ENCODE measurements at regions not wholly inside any gene's neighbourhood (a gene's known extent, or its start where the extent isn't known, plus 50 kb on each side); places are given as distances from the start of the nearest gene placed in this dataset.
"Not testable (repeated sequence)": the region's sequence is repeated elsewhere in the genome, so short reads cannot be mapped to it uniquely, and the experiment has no call there.

DNA sequence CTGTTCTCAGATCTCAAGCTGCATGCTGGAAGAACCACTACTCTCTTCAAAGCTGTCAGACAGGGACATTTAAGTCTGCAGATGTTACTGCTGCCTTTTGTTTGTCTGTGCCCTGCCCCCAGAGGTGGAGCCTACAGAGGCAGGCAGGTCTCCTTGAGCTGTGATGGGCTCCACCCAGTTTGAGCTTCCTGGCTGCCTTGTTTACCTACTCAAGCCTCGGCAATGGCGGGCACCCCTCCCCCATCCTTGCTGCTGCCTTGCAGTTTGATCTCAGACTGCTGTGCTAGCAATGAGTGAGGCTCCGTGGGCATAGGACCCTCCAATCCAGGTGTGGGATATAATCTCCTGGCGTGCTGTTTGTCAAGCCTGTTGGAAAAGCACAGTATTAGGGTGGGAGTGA lies 1122.9 kb downstream of the DNAJB9 start:
- peaks cover 0 to 10% of the 10 kb centered on the region in 2 donors for H3K9me3 ChIP-seq (replicated peaks in 1 of 2; ENCODE audit: control insufficient read depth in 1 of 2, insufficient read depth in 1 of 2, low read length in 2 of 2)
- intact Hi-C loops (cut with micrococcal nuclease); H3K36me3 ChIP-seq (replicated peaks in 1 of 2; ENCODE audit: control insufficient read depth in 1 of 2, insufficient read depth in 2 of 2, low read length in 2 of 2); H3K9ac ChIP-seq (ENCODE audit: insufficient read depth, low read length, poor library complexity, severe bottlenecking); H3K4me3 Mint-ChIP-seq; H3K4me1 Mint-ChIP-seq; H3K4me2 ChIP-seq (replicated peaks; ENCODE audit: extremely low read depth, low read length, poor library complexity, severe bottlenecking); DNase-seq; H3K4me1 ChIP-seq (ENCODE audit: control insufficient read depth in 1 of 2, insufficient read depth in 2 of 2, low read length in 2 of 2); H2AFZ ChIP-seq (ENCODE audit: insufficient read depth, low read depth, low read length, poor library complexity, severe bottlenecking); H4K20me1 ChIP-seq (ENCODE audit: insufficient read depth, low read length); H3K79me2 ChIP-seq (ENCODE audit: insufficient read depth, low read length); H3K27ac Mint-ChIP-seq; H3K4me3 ChIP-seq (replicated peaks in 1 of 3; ENCODE audit: low read depth in 2 of 3, low read length in 3 of 3); H3K27me3 ChIP-seq (ENCODE audit: control insufficient read depth in 2 of 2, insufficient read depth in 2 of 2, low read length in 2 of 2); H3K27ac ChIP-seq (ENCODE audit: low read depth in 1 of 2, low read length in 2 of 2); H3K36me3 Mint-ChIP-seq; H3K27me3 Mint-ChIP-seq (ENCODE audit: low read depth in 3 of 3): not testable (repeated sequence)
- H3K9me3 Mint-ChIP-seq: peaks cover 2 to 21% (median 9%) of the 10 kb centered on the region in 7 donors
- 33% methylated on average over 2 of the region's 4 CpGs for WGBS (ENCODE audit: insufficient coverage)

DNA sequence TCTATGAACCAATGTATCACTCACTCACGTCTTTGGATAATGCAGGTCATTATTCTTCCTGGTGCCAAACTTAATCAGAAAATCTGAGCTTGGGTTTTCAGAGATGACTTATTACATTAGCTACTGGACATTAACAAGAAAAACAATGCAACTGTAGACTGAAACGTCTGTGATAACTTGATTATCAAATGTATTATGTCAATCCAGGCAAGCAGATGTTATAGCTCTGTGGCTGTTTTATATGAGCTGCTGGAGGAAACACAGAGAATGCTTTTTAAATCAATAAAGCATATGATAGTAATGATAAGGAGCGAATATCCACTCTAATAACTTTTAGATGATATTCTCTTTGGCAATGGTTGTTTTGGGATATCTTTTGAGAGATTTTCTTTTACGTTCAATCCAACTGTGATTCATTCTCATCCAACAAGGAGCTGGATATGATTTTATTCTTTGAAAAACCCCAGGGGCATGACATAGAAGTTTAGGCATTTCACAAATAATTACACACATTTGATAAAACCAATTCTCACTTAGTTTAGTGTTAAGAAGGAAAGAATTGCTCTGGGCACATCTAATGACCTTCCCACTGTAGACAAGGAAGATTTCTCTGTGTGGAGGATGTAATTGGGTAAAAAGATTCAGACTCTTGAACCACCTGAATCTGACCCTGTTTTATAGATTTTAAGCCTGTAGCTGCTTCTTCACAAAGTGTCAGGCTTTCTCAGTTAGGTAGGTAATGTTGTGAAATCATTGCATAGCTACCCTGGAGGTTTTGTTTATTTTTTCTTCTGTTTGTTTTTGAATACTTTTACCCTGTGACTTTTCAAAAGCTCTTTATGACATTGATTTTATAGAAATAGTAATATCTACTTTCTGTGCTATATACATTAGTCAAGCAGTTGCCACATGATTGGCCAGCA lies 1124.7 kb downstream of the DNAJB9 start:
- Mint-ChIP-seq H3K9me3 (peaks cover 2 to 21% (median 10%) of the 10 kb centered on the region in 7 donors), H3K27me3 (ENCODE audit: low read depth in 3 of 3) (no peaks in the 10 kb centered on the region), H3K4me3 (no peak overlapping the region), H3K4me1 (no peaks in the 10 kb centered on the region), H3K27ac (no peak overlapping the region), H3K36me3 (no peaks in the 10 kb centered on the region)
- Histone ChIP-seq H4K20me1 (ENCODE audit: insufficient read depth, low read length) (no peaks in the 10 kb centered on the region), H3K9ac (ENCODE audit: insufficient read depth, low read length, poor library complexity, severe bottlenecking) (no peak overlapping the region), H3K27ac (ENCODE audit: low read depth in 1 of 2, low read length in 2 of 2) (no peak overlapping the region), H3K4me3 (replicated peaks in 1 of 3; ENCODE audit: low read depth in 2 of 3, low read length in 3 of 3) (no peak overlapping the region), H3K36me3 (replicated peaks in 1 of 2; ENCODE audit: control insufficient read depth in 1 of 2, insufficient read depth in 2 of 2, low read length in 2 of 2) (no peaks in the 10 kb centered on the region), H3K79me2 (ENCODE audit: insufficient read depth, low read length) (no peaks in the 10 kb centered on the region), H3K4me1 (ENCODE audit: control insufficient read depth in 1 of 2, insufficient read depth in 2 of 2, low read length in 2 of 2) (no peaks in the 10 kb centered on the region), H3K27me3 (ENCODE audit: control insufficient read depth in 2 of 2, insufficient read depth in 2 of 2, low read length in 2 of 2) (no peaks in the 10 kb centered on the region), H3K4me2 (replicated peaks; ENCODE audit: extremely low read depth, low read length, poor library complexity, severe bottlenecking) (no peak overlapping the region), H3K9me3 (replicated peaks in 1 of 2; ENCODE audit: control insufficient read depth in 1 of 2, insufficient read depth in 1 of 2, low read length in 2 of 2) (peaks cover 0 to 10% of the 10 kb centered on the region in 2 donors), H2AFZ (ENCODE audit: insufficient read depth, low read depth, low read length, poor library complexity, severe bottlenecking) (no peak overlapping the region)
- intact Hi-C loops (cut with micrococcal nuclease): no loop called here
- no CpG with 5 or more reads among the region's 4 CpGs for WGBS (ENCODE audit: insufficient coverage)
- DNase-seq: no peak
- TF ChIP-seq, protein P1, sequence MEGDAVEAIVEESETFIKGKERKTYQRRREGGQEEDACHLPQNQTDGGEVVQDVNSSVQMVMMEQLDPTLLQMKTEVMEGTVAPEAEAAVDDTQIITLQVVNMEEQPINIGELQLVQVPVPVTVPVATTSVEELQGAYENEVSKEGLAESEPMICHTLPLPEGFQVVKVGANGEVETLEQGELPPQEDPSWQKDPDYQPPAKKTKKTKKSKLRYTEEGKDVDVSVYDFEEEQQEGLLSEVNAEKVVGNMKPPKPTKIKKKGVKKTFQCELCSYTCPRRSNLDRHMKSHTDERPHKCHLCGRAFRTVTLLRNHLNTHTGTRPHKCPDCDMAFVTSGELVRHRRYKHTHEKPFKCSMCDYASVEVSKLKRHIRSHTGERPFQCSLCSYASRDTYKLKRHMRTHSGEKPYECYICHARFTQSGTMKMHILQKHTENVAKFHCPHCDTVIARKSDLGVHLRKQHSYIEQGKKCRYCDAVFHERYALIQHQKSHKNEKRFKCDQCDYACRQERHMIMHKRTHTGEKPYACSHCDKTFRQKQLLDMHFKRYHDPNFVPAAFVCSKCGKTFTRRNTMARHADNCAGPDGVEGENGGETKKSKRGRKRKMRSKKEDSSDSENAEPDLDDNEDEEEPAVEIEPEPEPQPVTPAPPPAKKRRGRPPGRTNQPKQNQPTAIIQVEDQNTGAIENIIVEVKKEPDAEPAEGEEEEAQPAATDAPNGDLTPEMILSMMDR (IDR thresholded peaks at IDR 0.05): no peak
